ENCODE measurements at regions not wholly inside any gene's neighbourhood (a gene's known extent, or its start where the extent isn't known, plus 50 kb on each side); places are given as distances from the start of the nearest gene placed in this dataset.

- no peaks in the 10 kb centered on the region for H3K4me1 ChIP-seq
- no peak overlapping the region for H3K4me3 ChIP-seq
- TF ChIP-seq CTCF (IDR thresholded peaks at IDR 0.05), result no peak
- no peak for DNase-seq
- no peaks in the 10 kb centered on the region for H3K9me3 ChIP-seq
- H3K36me3 ChIP-seq, result no peaks in the 10 kb centered on the region
- H3K9ac ChIP-seq (ENCODE audit: low read depth in 2 of 2, low read length in 2 of 2), result no peak overlapping the region
- no peak overlapping the region for H3K27ac ChIP-seq
- intact Hi-C loops (cut with DNase I), result no loop called here
- H3K27me3 ChIP-seq, result no peaks in the 10 kb centered on the region
These were observed 101.6 kb upstream of the SPRY4 start for GRCh38 chr5:142426129-142427014.

DNA sequence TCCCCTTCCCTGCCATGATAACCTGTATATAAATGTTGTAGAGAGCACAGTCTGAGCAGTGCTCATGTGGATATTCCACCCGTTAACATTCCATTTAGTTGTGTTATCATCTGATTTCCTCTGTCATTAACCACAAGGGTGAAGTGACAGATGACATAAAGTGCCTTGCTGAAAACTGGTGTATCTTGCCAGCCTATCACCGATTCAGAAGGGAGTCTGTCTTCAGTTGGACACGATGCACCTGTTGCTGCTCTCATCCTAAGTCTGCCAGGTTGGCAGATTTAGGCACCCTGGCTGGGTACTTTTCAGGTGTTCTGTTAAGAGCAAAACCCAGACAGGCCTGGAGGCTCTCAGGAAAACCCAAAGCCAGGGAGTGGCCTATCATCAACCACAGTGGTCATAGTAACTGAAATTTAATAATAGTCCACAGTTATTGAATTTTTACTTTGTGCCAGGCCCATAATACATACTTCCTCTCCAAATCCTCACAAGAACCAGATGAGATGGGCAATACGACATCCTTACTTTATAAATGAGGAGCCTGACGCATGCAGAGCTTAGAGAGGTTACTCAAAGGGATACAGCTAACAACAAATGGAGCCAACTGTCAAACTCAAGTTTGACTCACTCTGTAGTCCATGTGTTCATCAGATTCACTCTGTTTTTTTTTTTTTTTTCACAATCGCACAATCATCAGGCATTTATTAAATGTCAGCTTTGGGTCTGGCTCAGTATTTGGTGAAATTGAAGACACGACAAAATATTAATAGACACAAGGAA, 100.7 kb upstream of the SPRY4 start:
- H3K4me3 ChIP-seq, result no peak overlapping the region
- no peak for TF ChIP-seq CTCF (IDR thresholded peaks at IDR 0.05)
- H3K27ac ChIP-seq, result no peak overlapping the region
- intact Hi-C loops (cut with DNase I), result no loop called here
- H3K36me3 ChIP-seq, result no peaks in the 10 kb centered on the region
- no peak for DNase-seq
- H3K27me3 ChIP-seq, result no peaks in the 10 kb centered on the region
- no peaks in the 10 kb centered on the region for H3K9me3 ChIP-seq
- H3K4me1 ChIP-seq, result no peaks in the 10 kb centered on the region
- H3K9ac ChIP-seq (ENCODE audit: low read depth in 2 of 2, low read length in 2 of 2), result no peak overlapping the region

GRCh38 chr5:142422429-142422828, 97.6 kb upstream of the SPRY4 start:
- no peaks in the 10 kb centered on the region for H3K27me3 ChIP-seq
- H3K27ac ChIP-seq, result no peak overlapping the region
- no peak for TF ChIP-seq CTCF (IDR thresholded peaks at IDR 0.05)
- H3K4me1 ChIP-seq, result no peaks in the 10 kb centered on the region
- H3K4me3 ChIP-seq, result no peak overlapping the region
- no peaks in the 10 kb centered on the region for H3K36me3 ChIP-seq
- no peak for DNase-seq
- H3K9me3 ChIP-seq, result no peaks in the 10 kb centered on the region
- no peak overlapping the region for H3K9ac ChIP-seq (ENCODE audit: low read depth in 2 of 2, low read length in 2 of 2)
- intact Hi-C loops (cut with DNase I), result no loop called here

DNA sequence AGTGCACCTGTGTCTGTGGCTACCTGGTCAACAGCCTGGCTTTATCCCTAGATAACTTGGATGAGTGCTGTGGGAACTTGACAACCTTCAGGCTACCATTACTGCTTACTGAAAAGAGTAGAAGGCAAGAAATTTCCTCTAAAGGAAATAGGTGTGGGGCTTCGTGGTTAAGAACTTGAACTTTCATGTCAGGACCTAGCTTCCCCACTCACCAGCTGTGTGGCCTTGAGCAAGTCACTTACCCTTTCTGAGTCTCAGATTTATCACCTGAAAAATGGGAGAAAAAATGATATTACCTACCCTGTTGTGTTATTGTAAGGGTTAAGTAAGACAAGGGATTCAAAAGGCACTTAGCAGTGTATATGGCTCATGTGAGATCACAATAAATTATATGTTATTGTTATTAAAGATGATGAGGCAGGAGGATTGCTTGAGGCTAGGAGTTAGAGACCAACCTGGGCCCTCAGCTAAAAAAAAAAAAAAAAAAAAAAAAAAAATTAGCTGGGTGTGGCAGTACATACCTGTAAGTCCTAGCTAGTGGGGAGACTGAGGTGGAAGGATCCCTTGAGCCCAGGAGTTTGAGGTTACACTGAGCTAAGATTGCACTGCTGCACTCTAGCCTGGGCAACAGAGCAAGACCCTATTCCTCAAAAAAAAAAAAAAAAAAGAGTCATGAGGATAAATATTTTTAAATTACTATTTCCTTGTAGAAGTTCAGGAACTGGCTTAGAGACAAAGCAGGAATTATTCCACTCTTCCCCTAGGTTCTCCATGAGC, 97.0 kb upstream of the SPRY4 start:
- Histone ChIP-seq H3K9me3 (no peaks in the 10 kb centered on the region), H3K27me3 (no peaks in the 10 kb centered on the region), H3K9ac (ENCODE audit: low read depth in 2 of 2, low read length in 2 of 2) (no peak overlapping the region), H3K4me1 (no peaks in the 10 kb centered on the region), H3K36me3 (no peaks in the 10 kb centered on the region), H3K27ac (no peak overlapping the region), H3K4me3 (no peak overlapping the region)
- no peak for TF ChIP-seq CTCF (IDR thresholded peaks at IDR 0.05)
- intact Hi-C loops (cut with DNase I), result no loop called here
- DNase-seq, result no peak

DNA sequence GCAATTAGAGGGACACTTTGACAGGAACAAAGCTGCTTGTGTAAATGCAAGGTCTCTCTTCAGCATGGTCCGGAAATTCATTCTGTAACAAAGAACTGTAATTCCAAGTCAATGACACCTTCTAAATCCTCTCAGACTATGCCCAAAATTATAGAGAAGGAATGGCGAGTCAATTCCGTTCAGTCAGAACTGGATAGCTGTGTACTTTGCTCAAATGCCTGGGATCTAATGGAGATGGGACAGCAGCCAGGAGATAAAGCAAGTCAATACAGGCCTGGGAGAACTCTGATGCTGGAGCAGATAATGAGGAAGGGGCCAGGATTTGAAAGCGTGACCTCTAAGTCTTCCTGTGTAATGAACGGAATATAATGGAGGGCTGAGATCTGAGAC, 96.4 kb upstream of the SPRY4 start:
- intact Hi-C loops (cut with DNase I), result no loop called here
- Histone ChIP-seq H3K4me1 (no peaks in the 10 kb centered on the region), H3K9ac (ENCODE audit: low read depth in 2 of 2, low read length in 2 of 2) (no peak overlapping the region), H3K4me3 (no peak overlapping the region), H3K9me3 (no peaks in the 10 kb centered on the region), H3K27me3 (no peaks in the 10 kb centered on the region), H3K36me3 (no peaks in the 10 kb centered on the region), H3K27ac (no peak overlapping the region)
- TF ChIP-seq CTCF (IDR thresholded peaks at IDR 0.05), result no peak
- DNase-seq, result peak; percentile 61

Measured in colonic mucosa (tissue), 4 donors.